ENCODE measurements at regions not wholly inside any gene's neighbourhood (a gene's known extent, or its start where the extent isn't known, plus 50 kb on each side); places are given as distances from the start of the nearest gene placed in this dataset.
A peak's percentile ranks its signal among the peaks of the same experiment; 100 is the strongest.

DNA sequence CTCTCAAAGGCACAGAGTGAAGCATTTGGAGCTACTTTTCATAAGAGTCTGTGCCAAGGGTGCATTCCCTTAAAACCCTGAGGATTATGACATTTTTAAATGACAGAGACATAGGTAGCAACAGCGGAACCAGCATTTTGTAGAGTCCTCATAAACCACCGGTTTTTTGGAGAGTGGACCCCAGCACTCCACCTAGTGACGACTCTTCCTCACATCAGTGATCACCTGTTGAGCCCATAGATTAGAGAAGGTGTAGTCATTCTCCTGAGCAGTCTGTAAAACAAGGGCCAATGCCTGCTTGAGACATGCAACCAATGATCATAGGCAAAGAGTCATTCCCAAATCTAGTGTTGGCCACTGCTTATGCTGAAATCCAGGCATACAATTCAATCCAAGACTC is 399.1 kb downstream of the GXYLT1 start:
- no peak for DNase-seq

DNA sequence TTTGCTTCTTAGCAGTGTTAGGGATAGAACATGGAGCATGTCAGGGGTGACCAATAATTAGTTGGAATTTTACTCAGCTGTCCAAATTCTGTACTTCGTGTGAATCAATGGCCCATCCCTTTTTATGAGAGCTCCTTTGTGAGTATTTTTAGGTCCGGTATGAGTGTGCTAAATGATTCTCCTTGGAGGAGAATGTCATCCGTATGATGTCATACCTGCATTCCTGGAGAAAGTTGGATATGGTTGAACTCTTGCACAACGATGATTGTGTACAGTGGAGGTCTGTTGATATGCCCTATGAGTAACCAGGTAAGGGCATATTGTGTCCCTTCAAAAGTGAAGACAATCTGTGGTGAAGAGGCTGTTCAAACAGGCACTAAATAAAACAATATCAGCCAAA is 400.8 kb downstream of the GXYLT1 start:
- no peak for DNase-seq

DNA sequence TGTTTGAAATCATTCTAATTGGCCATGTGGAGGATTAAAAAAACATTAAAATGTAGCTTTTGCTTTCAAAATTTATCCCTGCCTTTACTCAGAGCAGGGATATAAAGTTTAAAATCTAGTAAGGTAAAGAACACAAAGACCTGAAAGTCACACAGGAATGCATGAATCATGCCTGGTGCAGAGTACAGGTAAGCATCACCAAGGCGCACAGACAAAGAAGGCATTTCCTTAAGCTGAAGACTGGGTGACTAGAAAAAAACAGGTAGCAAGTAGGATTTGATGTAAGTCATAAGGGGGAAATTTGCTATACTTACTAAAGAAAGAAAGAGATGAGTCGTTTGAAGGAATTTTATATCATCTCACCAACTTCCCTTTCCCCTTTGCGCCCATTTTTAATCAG is 405.6 kb downstream of the GXYLT1 start:
- DNase-seq = no peak

- DNase-seq = no peak
Measured at GRCh38 chr12:41737423-41737822, 407.3 kb downstream of the GXYLT1 start.

- no peak for DNase-seq
Measured at GRCh38 chr12:41736436-41736835, 408.2 kb downstream of the GXYLT1 start.

GRCh38 chr12:41731691-41732090 is 413.0 kb downstream of the GXYLT1 start:
- no peak for DNase-seq

- DNase-seq = no peak
Measured at GRCh38 chr12:41731061-41731460, 413.6 kb downstream of the GXYLT1 start.

GRCh38 chr12:41724216-41724615 is 420.5 kb downstream of the GXYLT1 start:
- DNase-seq = no peak

DNA sequence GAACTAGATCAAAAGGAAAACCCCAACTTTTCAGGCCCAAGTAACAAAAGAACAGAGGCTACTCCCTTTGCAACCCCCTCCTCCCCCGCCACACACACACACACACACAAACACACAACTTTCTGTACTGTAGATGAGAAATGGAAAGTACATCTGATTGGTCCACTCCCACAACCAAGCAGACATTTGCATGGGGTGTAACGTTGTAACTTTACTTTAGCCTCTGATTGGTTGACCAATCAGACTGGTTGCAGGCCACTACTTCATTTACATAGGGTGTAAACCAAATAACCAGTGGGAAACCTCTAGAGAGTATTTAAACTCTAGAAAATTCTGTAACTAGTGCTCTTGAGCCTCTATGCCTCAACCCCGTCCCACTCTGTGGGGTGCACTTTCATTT is 425.5 kb downstream of the GXYLT1 start:
- no peak for DNase-seq

DNA sequence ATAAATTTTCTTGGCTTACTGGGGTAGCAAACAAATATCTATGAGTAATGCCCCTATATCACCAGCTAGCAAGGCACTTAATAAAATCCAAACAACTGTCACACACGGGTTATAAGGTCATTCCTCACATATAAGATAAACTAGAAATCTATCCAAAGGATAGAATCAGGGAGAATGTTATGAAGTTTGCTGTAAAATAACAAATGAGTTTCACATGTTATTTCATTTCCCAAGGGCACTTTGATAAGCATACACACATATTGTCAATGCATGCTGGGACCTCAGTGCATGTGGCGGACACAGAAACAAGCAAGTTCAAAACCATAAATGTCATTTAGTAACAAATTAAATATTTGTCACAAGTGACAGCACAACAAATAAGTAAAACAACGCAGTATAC is 429.4 kb downstream of the GXYLT1 start:
- DNase-seq = no peak

- no peak for DNase-seq
Measured at GRCh38 chr12:41709463-41710285, 435.0 kb downstream of the GXYLT1 start.

DNA sequence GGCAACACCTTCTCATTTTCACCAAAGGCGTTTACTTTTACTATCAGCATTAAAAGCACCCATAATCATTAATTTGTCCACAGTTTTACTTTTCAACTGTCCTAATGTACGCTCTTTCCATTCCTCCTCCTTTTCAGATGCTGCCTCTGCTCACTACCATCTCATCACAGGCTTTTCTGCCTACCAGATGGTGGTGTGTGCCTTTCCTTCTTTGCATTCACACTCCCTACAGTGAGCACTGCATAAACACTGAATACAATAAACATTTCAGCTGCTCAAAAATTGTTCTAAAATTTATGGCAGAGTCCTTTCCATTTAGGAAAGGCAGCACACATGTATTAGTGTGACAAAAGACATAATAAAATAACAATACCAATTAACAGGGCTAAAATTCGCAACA is 435.7 kb downstream of the GXYLT1 start:
- no peak for DNase-seq

DNA sequence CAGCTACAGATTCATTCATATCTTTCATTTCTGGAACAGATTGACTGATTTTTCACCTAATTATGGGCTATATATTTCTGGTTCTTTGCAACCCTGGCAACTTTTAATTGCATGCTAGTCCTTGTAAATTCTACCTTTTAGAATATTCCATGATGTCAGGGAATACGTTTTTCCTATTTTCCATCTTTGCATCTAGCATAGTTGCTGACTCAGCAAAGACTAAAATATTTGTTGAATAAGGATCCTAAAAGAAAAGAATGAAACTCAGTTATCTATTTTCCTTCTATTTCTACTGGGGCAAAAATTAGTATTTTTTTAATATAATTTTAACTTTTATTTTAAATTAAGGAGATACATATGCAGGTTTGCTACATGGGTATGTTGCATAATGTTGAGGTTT is 438.3 kb downstream of the GXYLT1 start:
- no peak for DNase-seq

DNA sequence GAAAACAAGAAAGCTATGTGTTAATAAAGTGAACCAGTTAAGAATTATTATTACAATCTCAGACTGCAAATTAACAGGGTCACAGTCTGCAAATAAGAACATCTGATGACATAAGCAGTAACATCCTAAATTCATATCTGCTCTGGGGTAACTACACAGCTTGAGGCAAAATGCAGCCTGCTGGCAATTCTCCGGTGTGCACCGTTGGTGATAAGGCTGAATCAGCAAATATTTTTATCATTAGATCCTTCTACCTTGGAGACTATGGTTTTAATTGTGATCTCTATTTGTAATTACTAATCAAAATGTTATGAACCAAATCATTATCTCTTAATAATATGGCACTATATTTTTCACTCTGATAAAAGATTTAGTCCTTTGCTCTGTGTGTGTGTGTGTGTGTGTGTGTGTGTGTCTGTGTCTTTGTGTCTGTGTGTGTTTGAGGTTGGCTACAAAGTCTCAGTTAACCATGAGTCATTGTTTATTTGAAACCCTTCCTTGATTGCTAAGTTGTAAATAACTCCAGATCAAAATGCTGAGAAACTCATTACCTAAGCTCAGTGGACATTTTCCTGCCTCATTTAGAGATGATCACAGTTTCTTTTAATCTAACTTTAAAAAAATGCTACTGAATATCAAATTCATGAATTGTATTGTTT is 442.6 kb downstream of the GXYLT1 start:
- DNase-seq = no peak

GRCh38 chr12:41700940-41701339 is 443.7 kb downstream of the GXYLT1 start:
- no peak for DNase-seq

DNA sequence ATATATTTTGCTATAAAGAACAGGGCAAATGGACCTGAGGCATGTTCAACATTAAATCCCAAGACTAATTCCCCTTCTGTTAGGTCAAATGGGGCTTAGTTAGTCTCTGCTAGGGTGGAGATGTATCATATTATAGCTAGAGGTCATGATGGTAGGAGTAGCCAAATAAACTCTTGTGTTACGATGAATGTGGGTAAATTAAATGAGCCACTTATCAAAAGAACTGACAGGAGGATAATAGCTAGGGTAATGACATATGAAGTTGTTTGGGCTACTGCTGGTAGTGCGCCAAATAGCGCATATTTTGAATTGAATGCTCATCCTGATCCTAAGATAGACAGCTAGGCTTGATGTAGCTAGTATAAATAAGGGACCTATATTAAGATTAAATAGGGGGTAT is 445.0 kb downstream of the GXYLT1 start:
- no peak for DNase-seq

DNA sequence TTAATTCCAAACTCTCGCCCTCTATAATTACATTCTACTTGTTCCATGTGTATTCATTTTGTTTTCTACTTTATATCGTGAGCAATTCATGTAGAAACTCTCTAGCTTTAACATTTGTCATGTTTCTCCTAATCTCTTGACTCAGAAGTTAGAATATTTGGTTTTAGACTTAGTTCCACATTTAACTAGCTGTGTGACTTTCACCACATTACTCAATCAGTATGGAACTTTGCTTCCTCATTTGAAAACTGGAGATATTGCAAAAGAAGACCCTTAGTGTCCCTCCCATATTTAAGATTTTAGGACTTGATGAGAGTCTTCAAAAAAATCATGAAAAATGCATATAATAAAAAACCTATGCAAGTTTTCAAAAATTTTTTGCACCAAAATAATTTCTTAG is 447.5 kb downstream of the GXYLT1 start:
- DNase-seq = no peak

DNA sequence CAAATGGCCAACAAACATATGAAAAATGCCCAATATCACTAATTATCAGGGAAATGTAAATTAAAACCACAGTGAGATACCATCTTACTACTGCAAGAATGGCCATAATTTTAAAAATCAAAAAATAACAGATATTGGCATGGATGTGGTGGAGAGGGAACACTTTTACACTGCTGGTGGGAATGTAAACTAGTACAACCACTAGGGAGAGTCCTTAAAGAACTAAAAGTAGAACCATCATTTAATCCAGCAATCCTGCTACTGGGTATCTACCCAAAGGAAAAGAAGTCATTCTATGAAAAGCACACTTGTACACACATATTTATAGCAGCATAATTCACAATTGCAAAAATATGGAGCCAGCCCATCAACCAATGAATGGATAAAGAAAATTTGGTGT is 459.7 kb downstream of the GXYLT1 start:
- no peak for DNase-seq

DNA sequence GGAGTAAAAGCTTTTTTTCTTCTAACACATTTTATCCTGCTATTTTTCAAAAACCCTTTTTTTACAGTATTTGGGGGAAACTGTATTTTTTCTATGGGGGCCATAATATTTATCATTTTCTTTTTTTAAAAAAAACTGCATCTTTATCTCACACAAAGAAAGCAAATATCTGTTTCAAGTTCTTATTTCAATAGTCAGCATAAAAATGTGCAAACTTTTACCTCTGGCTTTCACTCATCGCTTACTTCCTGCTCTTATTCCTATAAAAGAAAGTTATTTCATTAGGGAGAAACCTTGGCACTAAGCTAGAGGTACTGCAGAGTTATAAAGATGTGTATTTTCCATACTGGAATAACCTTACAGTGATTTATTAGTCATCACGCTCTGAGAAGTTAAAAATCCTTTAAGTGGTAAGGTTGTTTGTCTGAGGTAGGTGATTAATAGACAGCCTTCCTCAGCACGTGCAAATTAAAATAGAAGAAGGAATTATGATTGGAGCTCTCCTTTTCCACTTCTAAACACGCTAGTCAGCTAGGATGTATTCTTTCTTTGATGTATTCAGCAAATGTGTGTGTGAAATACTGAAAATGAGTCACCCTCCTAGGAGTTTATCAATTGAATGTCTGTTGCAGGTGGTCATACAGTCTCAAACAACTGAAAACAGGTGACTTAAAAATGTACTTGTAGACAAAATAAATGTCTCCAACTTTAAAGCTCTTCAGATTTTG is 461.0 kb downstream of the GXYLT1 start:
- DNase-seq = no peak

GRCh38 chr12:41683023-41683422 is 461.7 kb downstream of the GXYLT1 start:
- no peak for DNase-seq

DNA sequence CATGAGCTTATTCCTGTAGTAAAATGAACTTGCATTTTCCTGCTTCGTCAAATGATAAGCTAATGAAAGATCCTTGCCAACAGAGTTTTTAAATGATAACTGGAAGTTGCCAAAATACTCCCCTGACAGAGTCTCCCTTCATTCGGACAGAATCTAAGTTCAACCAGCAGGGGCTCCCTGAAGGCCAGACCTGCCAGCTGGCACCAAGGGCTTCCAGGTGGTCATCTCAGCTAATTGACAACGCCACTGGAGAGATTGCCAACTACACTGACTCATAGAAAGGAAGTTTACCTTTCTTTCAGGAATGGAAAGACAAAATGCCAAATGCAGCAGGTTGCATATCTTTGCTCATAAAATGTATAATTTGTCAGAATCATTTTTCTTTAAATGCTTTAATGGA is 462.8 kb downstream of the GXYLT1 start:
- no peak for DNase-seq

DNA sequence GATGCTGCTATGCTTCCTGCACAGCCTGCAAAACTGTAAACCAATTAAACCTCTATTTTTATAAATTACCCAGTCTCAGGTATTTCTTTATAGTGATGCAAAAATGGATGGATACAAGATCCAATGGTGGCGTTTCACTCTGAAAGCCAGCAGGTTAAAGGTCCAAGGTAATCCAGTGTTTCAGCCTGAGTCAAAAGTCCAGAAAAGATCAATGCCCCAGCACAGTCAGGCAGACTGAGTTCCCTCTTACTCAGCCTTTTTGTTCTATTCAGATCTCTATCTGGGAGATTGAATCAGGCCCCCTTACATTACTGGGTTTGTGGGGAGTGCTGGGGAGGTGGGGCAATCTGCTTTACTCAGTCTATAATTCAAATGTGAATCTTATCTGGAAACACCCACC is 464.5 kb downstream of the GXYLT1 start:
- DNase-seq = no peak

GRCh38 chr12:41663598-41664265 is 475.6 kb downstream of the PDZRN4 start:
- DNase-seq = peak; percentile 55

Data from tongue (tissue), 1 donor.